GM23338 (cell line): ENCODE measurements at regions not wholly inside any gene's neighbourhood (a gene's known extent, or its start where the extent isn't known, plus 50 kb on each side); places are given as distances from the start of the nearest gene placed in this dataset.

ENCODE experiments used
- ATAC-seq: fragments of 200-7000 bp; cut with Tn5 transposase; 3 replicates; pipeline ENCODE4 v1.9.1; 2020
- DNase-seq: peaks from one replicate; pipeline ENCODE4 v3.0.0-alpha.2; 2015; ENCODE audit warnings: low spot score
- H2AFZ ChIP-seq: fragments of 200-600 bp; sonication (generic); 2 replicates; pipeline ENCODE4 v1.8.0; 2016; ENCODE audit warnings: antibody characterized with exemption, mild to moderate bottlenecking, moderate library complexity
- H3F3A ChIP-seq: fragments of 200-600 bp; sonication (generic); replicated peaks from 2 replicates; pipeline ENCODE4 v1.8.0; 2017; ENCODE audit warnings: antibody characterized with exemption, mixed run types, low read depth
- H3K27ac ChIP-seq: fragments of 200-600 bp; sonication (generic); 2 replicates; pipeline ENCODE4 v1.6.1; 2016; ENCODE audit warnings: low read depth
- H3K27me3 ChIP-seq: fragments of 200-600 bp; sonication (generic); 2 replicates; pipeline ENCODE4 v1.8.0; 2016; ENCODE audit warnings: mild to moderate bottlenecking, mixed run types, moderate library complexity; ENCODE audit not compliant: insufficient read depth
- H3K36me3 ChIP-seq: fragments of 200-600 bp; sonication (generic); 2 replicates; pipeline ENCODE4 v1.8.0; 2016; ENCODE audit warnings: mild to moderate bottlenecking; ENCODE audit not compliant: insufficient read depth
- H3K4me1 ChIP-seq: fragments of 200-600 bp; sonication (generic); 2 replicates; pipeline ENCODE4 v1.8.0; 2016; ENCODE audit warnings: mild to moderate bottlenecking, moderate library complexity; ENCODE audit not compliant: insufficient read depth
- H3K4me2 ChIP-seq: fragments of 200-600 bp; sonication (generic); 2 replicates; pipeline ENCODE4 v1.7.1; 2017; ENCODE audit warnings: mixed run types
- H3K4me3 ChIP-seq: fragments of 200-600 bp; sonication (generic); 2 replicates; pipeline ENCODE4 v1.6.1; 2016; ENCODE audit warnings: mixed run types
- H3K79me2 ChIP-seq: fragments of 200-600 bp; sonication (generic); replicated peaks from 2 replicates; pipeline ENCODE4 v1.8.0; 2017; ENCODE audit warnings: mild to moderate bottlenecking; ENCODE audit not compliant: insufficient read depth
- H3K9me2 ChIP-seq: fragments of 200-600 bp; sonication (generic); 2 replicates; pipeline ENCODE4 v1.8.0; 2017; ENCODE audit not compliant: insufficient read depth
- H4K20me1 ChIP-seq: fragments of 200-600 bp; sonication (generic); replicated peaks from 2 replicates; pipeline ENCODE4 v1.8.0; 2017; ENCODE audit warnings: mild to moderate bottlenecking; ENCODE audit not compliant: insufficient read depth
- H3K27ac Mint-ChIP-seq: 2 replicates; pipeline ENCODE4 v1.8.0; 2020; ENCODE audit warnings: inconsistent platforms, mild to moderate bottlenecking, moderate library complexity, mixed read lengths
- H3K27me3 Mint-ChIP-seq: 3 replicates; pipeline ENCODE4 v1.8.0; 2022; ENCODE audit warnings: low read depth, mild to moderate bottlenecking, moderate library complexity, mixed read lengths, inconsistent platforms; ENCODE audit not compliant: insufficient read depth, poor library complexity
- H3K36me3 Mint-ChIP-seq: 3 replicates; pipeline ENCODE4 v1.8.0; 2021; ENCODE audit warnings: low read depth, mild to moderate bottlenecking, inconsistent platforms, moderate library complexity, mixed read lengths
- H3K4me1 Mint-ChIP-seq: 3 replicates; pipeline ENCODE4 v1.8.0; 2020; ENCODE audit warnings: mild to moderate bottlenecking, inconsistent platforms, mixed read lengths
- H3K4me3 Mint-ChIP-seq: 3 replicates; pipeline ENCODE4 v1.8.0; 2021; ENCODE audit warnings: moderate library complexity, mild to moderate bottlenecking, inconsistent platforms, mixed read lengths
- H3K9me3 Mint-ChIP-seq: 3 replicates; pipeline ENCODE4 v1.8.0; 2020; ENCODE audit warnings: moderate library complexity, mild to moderate bottlenecking, inconsistent platforms, mixed read lengths
- CREB1 ChIP-seq: fragments of 250-450 bp; sonication (Bioruptor Pico); IDR thresholded peaks from 2 replicates; pipeline ENCODE4 v1.5.0; 2020; ENCODE audit warnings: low read depth, mild to moderate bottlenecking, moderate library complexity
- EZH2 ChIP-seq: fragments of 200-600 bp; sonication (generic); IDR thresholded peaks from one replicate; pipeline ENCODE4 v1.8.0; 2017; ENCODE audit warnings: antibody characterized with exemption, mild to moderate bottlenecking, low read depth; ENCODE audit not compliant: unreplicated experiment
- EZH2phosphoT487 ChIP-seq: fragments of 200-600 bp; sonication (generic); IDR thresholded peaks from one replicate; pipeline ENCODE4 v1.8.1; 2018; ENCODE audit warnings: antibody characterized with exemption; ENCODE audit not compliant: unreplicated experiment
- NANOG ChIP-seq: IDR thresholded peaks from 2 replicates; pipeline ENCODE4 v1.6.1; 2016; ENCODE audit warnings: antibody characterized with exemption, borderline replicate concordance
- POLR2AphosphoS5 ChIP-seq: IDR thresholded peaks from 2 replicates; pipeline ENCODE4 v1.6.1; 2016; ENCODE audit warnings: antibody characterized with exemption, low read depth
- ZNF114 ChIP-seq: fragments of 250-450 bp; sonication (Bioruptor Pico); IDR thresholded peaks from 2 replicates; pipeline ENCODE4 v1.5.0; 2020; ENCODE audit warnings: mild to moderate bottlenecking, moderate library complexity
- ZNF331 ChIP-seq: fragments of 250-450 bp; sonication (Bioruptor Pico); IDR thresholded peaks from 2 replicates; pipeline ENCODE4 v1.5.0; 2020; ENCODE audit warnings: low read depth, mild to moderate bottlenecking, moderate library complexity
- ZNF462 ChIP-seq: fragments of 250-450 bp; sonication (Bioruptor Pico); IDR thresholded peaks from 2 replicates; pipeline ENCODE4 v1.5.0; 2020; ENCODE audit warnings: mild to moderate bottlenecking, moderate library complexity
- TF ChIP-seq, protein P1 (sequence below): IDR thresholded peaks from 2 replicates; pipeline ENCODE4 v1.6.1; 2016; ENCODE audit warnings: antibody characterized with exemption
- TF ChIP-seq, protein P2 (sequence below): IDR thresholded peaks from one replicate; pipeline ENCODE4 v1.6.1; 2018; ENCODE audit warnings: antibody characterized with exemption; ENCODE audit not compliant: unreplicated experiment

GRCh38 chr2:20900052-20900636 lies 77.2 kb upstream of the LDAH start:
- TF ChIP-seq ZNF114 (CRISPR knock-in tag) (no peak), ZNF331 (CRISPR knock-in tag) (no peak), CREB1 (no peak), ZNF462 (CRISPR knock-in tag) (no peak), EZH2 (no peak), NANOG (no peak), POLR2AphosphoS5 (no peak), EZH2phosphoT487 (no peak)
- TF ChIP-seq, protein P1, sequence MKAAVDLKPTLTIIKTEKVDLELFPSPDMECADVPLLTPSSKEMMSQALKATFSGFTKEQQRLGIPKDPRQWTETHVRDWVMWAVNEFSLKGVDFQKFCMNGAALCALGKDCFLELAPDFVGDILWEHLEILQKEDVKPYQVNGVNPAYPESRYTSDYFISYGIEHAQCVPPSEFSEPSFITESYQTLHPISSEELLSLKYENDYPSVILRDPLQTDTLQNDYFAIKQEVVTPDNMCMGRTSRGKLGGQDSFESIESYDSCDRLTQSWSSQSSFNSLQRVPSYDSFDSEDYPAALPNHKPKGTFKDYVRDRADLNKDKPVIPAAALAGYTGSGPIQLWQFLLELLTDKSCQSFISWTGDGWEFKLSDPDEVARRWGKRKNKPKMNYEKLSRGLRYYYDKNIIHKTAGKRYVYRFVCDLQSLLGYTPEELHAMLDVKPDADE: no peak
- TF ChIP-seq, protein P2, sequence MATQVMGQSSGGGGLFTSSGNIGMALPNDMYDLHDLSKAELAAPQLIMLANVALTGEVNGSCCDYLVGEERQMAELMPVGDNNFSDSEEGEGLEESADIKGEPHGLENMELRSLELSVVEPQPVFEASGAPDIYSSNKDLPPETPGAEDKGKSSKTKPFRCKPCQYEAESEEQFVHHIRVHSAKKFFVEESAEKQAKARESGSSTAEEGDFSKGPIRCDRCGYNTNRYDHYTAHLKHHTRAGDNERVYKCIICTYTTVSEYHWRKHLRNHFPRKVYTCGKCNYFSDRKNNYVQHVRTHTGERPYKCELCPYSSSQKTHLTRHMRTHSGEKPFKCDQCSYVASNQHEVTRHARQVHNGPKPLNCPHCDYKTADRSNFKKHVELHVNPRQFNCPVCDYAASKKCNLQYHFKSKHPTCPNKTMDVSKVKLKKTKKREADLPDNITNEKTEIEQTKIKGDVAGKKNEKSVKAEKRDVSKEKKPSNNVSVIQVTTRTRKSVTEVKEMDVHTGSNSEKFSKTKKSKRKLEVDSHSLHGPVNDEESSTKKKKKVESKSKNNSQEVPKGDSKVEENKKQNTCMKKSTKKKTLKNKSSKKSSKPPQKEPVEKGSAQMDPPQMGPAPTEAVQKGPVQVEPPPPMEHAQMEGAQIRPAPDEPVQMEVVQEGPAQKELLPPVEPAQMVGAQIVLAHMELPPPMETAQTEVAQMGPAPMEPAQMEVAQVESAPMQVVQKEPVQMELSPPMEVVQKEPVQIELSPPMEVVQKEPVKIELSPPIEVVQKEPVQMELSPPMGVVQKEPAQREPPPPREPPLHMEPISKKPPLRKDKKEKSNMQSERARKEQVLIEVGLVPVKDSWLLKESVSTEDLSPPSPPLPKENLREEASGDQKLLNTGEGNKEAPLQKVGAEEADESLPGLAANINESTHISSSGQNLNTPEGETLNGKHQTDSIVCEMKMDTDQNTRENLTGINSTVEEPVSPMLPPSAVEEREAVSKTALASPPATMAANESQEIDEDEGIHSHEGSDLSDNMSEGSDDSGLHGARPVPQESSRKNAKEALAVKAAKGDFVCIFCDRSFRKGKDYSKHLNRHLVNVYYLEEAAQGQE: no peak
- Mint-ChIP-seq H3K27ac (no peak overlapping the region), H3K36me3 (no peaks in the 10 kb centered on the region), H3K9me3 (no peaks in the 10 kb centered on the region; the same call in 2 of the 3 replicates), H3K4me3 (no peak overlapping the region), H3K27me3 (no peaks in the 10 kb centered on the region), H3K4me1 (no peaks in the 10 kb centered on the region)
- Histone ChIP-seq H3K79me2 (no peaks in the 10 kb centered on the region), H3F3A (no peaks in the 10 kb centered on the region), H3K4me2 (no peak overlapping the region), H3K27ac (no peak overlapping the region), H3K9me2 (no peaks in the 10 kb centered on the region), H3K36me3 (no peaks in the 10 kb centered on the region), H3K4me3 (no peak overlapping the region), H2AFZ (no peak overlapping the region), H4K20me1 (no peaks in the 10 kb centered on the region), H3K4me1 (no peaks in the 10 kb centered on the region), H3K27me3 (no peaks in the 10 kb centered on the region)
- ATAC-seq (no peak), DNase-seq (no peak)
